Natural killer cell (primary cell): ENCODE measurements at regions not wholly inside any gene's neighbourhood (a gene's known extent, or its start where the extent isn't known, plus 50 kb on each side); places are given as distances from the start of the nearest gene placed in this dataset.

Experiments
- ATAC-seq, 3 donors: fragments of 150-1000 bp in 2 of 3; fragments of 200-7000 bp in 1 of 3; cut with Tn5 transposase; 1 replicate in 1 of 3; 2 replicates in 2 of 3; pipeline ENCODE4 v1.10.0; 2021; ENCODE audit warnings: mild to moderate bottlenecking in 2 of 3, moderate library complexity in 2 of 3
- DNase-seq, 2 donors: peaks; one replicate each; pipeline versions ENCODE4 v3.0.0 to v3.0.0-alpha.2; 2013 to 2021; ENCODE audit warnings: mixed read lengths in 1 of 2
- H3K27ac ChIP-seq: one replicate; pipeline ENCODE4 v1.5.1; 2013; ENCODE audit warnings: mild to moderate bottlenecking, low read length
- H3K27me3 ChIP-seq: one replicate; pipeline ENCODE4 v1.6.1; 2013; ENCODE audit warnings: low read length; ENCODE audit not compliant: control insufficient read depth, insufficient read depth
- H3K36me3 ChIP-seq: one replicate; pipeline ENCODE4 v1.6.1; 2013; ENCODE audit warnings: low read length; ENCODE audit not compliant: control insufficient read depth, insufficient read depth
- H3K4me1 ChIP-seq: one replicate; pipeline ENCODE4 v1.6.1; 2013; ENCODE audit warnings: low read length; ENCODE audit not compliant: control insufficient read depth, insufficient read depth
- H3K4me3 ChIP-seq: one replicate; pipeline ENCODE4 v1.5.1; 2013; ENCODE audit warnings: low read length
- H3K9me3 ChIP-seq: one replicate; pipeline ENCODE4 v1.6.1; 2013; ENCODE audit warnings: low read length; ENCODE audit not compliant: control insufficient read depth, insufficient read depth
- H3K27ac Mint-ChIP-seq, 2 donors: one replicate each; pipeline ENCODE4 v1.8.0; 2022; ENCODE audit warnings: mild to moderate bottlenecking in 2 of 2, mixed read lengths in 2 of 2, moderate library complexity in 1 of 2
- H3K27me3 Mint-ChIP-seq, 2 donors: one replicate each; pipeline ENCODE4 v1.8.0; 2022; ENCODE audit warnings: low read depth in 2 of 2, mixed read lengths in 2 of 2
- H3K36me3 Mint-ChIP-seq: one replicate; pipeline ENCODE4 v1.8.0; 2022; ENCODE audit warnings: mixed read lengths
- H3K4me1 Mint-ChIP-seq, 2 donors: one replicate each; pipeline ENCODE4 v1.8.0; 2022; ENCODE audit warnings: mixed read lengths in 2 of 2
- H3K4me3 Mint-ChIP-seq: one replicate; pipeline ENCODE4 v1.8.0; 2022; ENCODE audit warnings: mild to moderate bottlenecking, moderate library complexity, mixed read lengths
- H3K9me3 Mint-ChIP-seq, 2 donors: one replicate each; pipeline ENCODE4 v1.8.0; 2022; ENCODE audit warnings: mixed read lengths in 2 of 2
- CTCF ChIP-seq: fragments of 200-600 bp; IDR thresholded peaks from one replicate; pipeline ENCODE4 v1.8.0; 2022; ENCODE audit warnings: antibody characterized with exemption
- WGBS: methylation state at CpG from one replicate; pipeline ENCODE4 v1.1.7; 2013; ENCODE audit warnings: missing lambda C conversion rate; ENCODE audit not compliant: insufficient coverage; 5-methylcytosine and 5-hydroxymethylcytosine counted together
- intact Hi-C: fragments of 100-400 bp; cut with micrococcal nuclease; formaldehyde crosslinking; loops from one replicate; pipeline ENCODE4 v1.14.2; 2022

- Mint-ChIP-seq H3K27me3 (no peaks in the 10 kb centered on the region), H3K4me3 (no peak overlapping the region), H3K36me3 (no peaks in the 10 kb centered on the region), H3K4me1 (no peaks in the 10 kb centered on the region), H3K27ac (no peak overlapping the region), H3K9me3 (no peaks in the 10 kb centered on the region)
- H3K27me3 ChIP-seq, result no peaks in the 10 kb centered on the region
- H3K9me3 ChIP-seq, result no peaks in the 10 kb centered on the region
- DNase-seq (no peak), ATAC-seq (no peak)
- no peak for TF ChIP-seq CTCF
- WGBS, result 78% methylated on average over 2 of the region's 2 CpGs
- no peak overlapping the region for H3K4me3 ChIP-seq
- no peaks in the 10 kb centered on the region for H3K36me3 ChIP-seq
- no peaks in the 10 kb centered on the region for H3K4me1 ChIP-seq
- intact Hi-C loops, result no loop called here
- H3K27ac ChIP-seq, result no peak overlapping the region
Measured at GRCh38 chr7:18364396-18364795, 131.2 kb upstream of the HDAC9 start.

GRCh38 chr7:18366394-18366793, 129.2 kb upstream of the HDAC9 start:
- DNase-seq, result no peak
- 100% methylated on average over 1 of the region's 1 CpG for WGBS

GRCh38 chr7:18369011-18369410, 126.5 kb upstream of the HDAC9 start:
- intact Hi-C loops, result no loop called here
- H3K27me3 ChIP-seq, result no peaks in the 10 kb centered on the region
- H3K4me1 Mint-ChIP-seq, result peaks cover 0 to 11% of the 10 kb centered on the region in 2 donors
- no peak overlapping the region for H3K27ac Mint-ChIP-seq
- H3K4me3 ChIP-seq, result no peak overlapping the region
- DNase-seq (no peak), ATAC-seq (no peak)
- H3K27ac ChIP-seq, result no peak overlapping the region
- H3K36me3 ChIP-seq, result no peaks in the 10 kb centered on the region
- TF ChIP-seq CTCF, result no peak
- no peaks in the 10 kb centered on the region for H3K9me3 ChIP-seq
- H3K4me1 ChIP-seq, result no peaks in the 10 kb centered on the region
- H3K27me3 Mint-ChIP-seq, result no peaks in the 10 kb centered on the region
- no CpG with 5 or more reads among the region's 1 CpG for WGBS
- no peaks in the 10 kb centered on the region for H3K9me3 Mint-ChIP-seq
- H3K4me3 Mint-ChIP-seq, result no peak overlapping the region
- no peaks in the 10 kb centered on the region for H3K36me3 Mint-ChIP-seq

More at GRCh38 chr7:18366394-18366793, 129.2 kb upstream of the HDAC9 start:
- H3K9me3 Mint-ChIP-seq, result no peaks in the 10 kb centered on the region
- Histone ChIP-seq H3K27me3 (no peaks in the 10 kb centered on the region), H3K36me3 (no peaks in the 10 kb centered on the region), H3K4me1 (no peaks in the 10 kb centered on the region), H3K9me3 (no peaks in the 10 kb centered on the region), H3K27ac (no peak overlapping the region), H3K4me3 (no peak overlapping the region)
- ATAC-seq, result no peak
- no peak for TF ChIP-seq CTCF
- no peaks in the 10 kb centered on the region for H3K27me3 Mint-ChIP-seq
- intact Hi-C loops, result no loop called here
- no peak overlapping the region for H3K4me3 Mint-ChIP-seq
- H3K36me3 Mint-ChIP-seq, result no peaks in the 10 kb centered on the region
- H3K4me1 Mint-ChIP-seq, result no peaks in the 10 kb centered on the region
- H3K27ac Mint-ChIP-seq, result no peak overlapping the region

GRCh38 chr7:18370633-18371032, 124.9 kb upstream of the HDAC9 start:
- Histone ChIP-seq H3K4me1 (no peaks in the 10 kb centered on the region), H3K4me3 (no peak overlapping the region), H3K9me3 (no peaks in the 10 kb centered on the region), H3K27ac (no peak overlapping the region), H3K36me3 (no peaks in the 10 kb centered on the region), H3K27me3 (no peaks in the 10 kb centered on the region)
- Mint-ChIP-seq H3K4me1 (peaks cover 0 to 11% of the 10 kb centered on the region in 2 donors), H3K27me3 (no peaks in the 10 kb centered on the region), H3K9me3 (no peaks in the 10 kb centered on the region), H3K4me3 (no peak overlapping the region), H3K36me3 (no peaks in the 10 kb centered on the region), H3K27ac (no peak overlapping the region)
- TF ChIP-seq CTCF, result no peak
- ATAC-seq (no peak), DNase-seq (no peak)
- intact Hi-C loops, result no loop called here
- WGBS, result 90% methylated on average over 3 of the region's 5 CpGs
